OCI-LY3 (cell line): ENCODE measurements at regions not wholly inside any gene's neighbourhood (a gene's known extent, or its start where the extent isn't known, plus 50 kb on each side); places are given as distances from the start of the nearest gene placed in this dataset.

Source experiments
- EZH2phosphoT487 ChIP-seq: fragments of 200-600 bp; shearing (Covaris generic); IDR thresholded peaks from 2 replicates; pipeline ENCODE4 v1.6.1; 2018; ENCODE audit warnings: antibody characterized with exemption, mixed run types, low read depth
- TF ChIP-seq, protein P1 (sequence below): fragments of 200-600, 300-600 bp; sonication (generic); IDR thresholded peaks from 2 replicates; pipeline ENCODE4 v1.5.1; 2014; ENCODE audit warnings: antibody characterized with exemption, low read length, low read depth

DNA sequence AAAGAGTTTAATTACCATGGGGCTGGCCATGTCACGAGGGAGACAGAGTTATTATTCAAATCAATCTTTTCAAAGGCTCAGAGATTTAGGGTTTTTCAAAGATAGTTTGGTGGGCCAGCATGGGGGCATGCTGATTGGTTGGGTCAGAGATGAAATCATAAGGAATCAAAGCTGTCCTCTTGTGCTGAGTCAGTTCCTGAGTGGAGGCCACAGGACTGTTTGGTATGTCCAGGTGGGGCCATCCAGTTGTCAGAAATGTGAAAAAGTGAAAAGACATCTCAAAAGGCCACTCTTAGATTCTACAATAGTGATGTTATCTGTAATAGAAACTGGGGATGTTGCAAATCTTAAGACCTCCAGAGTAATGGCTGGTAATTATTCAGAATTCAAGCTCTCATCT lies 288.6 kb downstream of the EN1 start:
- TF ChIP-seq, protein P1, sequence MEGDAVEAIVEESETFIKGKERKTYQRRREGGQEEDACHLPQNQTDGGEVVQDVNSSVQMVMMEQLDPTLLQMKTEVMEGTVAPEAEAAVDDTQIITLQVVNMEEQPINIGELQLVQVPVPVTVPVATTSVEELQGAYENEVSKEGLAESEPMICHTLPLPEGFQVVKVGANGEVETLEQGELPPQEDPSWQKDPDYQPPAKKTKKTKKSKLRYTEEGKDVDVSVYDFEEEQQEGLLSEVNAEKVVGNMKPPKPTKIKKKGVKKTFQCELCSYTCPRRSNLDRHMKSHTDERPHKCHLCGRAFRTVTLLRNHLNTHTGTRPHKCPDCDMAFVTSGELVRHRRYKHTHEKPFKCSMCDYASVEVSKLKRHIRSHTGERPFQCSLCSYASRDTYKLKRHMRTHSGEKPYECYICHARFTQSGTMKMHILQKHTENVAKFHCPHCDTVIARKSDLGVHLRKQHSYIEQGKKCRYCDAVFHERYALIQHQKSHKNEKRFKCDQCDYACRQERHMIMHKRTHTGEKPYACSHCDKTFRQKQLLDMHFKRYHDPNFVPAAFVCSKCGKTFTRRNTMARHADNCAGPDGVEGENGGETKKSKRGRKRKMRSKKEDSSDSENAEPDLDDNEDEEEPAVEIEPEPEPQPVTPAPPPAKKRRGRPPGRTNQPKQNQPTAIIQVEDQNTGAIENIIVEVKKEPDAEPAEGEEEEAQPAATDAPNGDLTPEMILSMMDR, result no peak
- no peak for TF ChIP-seq EZH2phosphoT487
